ENCODE measurements at regions not wholly inside any gene's neighbourhood (a gene's known extent, or its start where the extent isn't known, plus 50 kb on each side); places are given as distances from the start of the nearest gene placed in this dataset.

DNA sequence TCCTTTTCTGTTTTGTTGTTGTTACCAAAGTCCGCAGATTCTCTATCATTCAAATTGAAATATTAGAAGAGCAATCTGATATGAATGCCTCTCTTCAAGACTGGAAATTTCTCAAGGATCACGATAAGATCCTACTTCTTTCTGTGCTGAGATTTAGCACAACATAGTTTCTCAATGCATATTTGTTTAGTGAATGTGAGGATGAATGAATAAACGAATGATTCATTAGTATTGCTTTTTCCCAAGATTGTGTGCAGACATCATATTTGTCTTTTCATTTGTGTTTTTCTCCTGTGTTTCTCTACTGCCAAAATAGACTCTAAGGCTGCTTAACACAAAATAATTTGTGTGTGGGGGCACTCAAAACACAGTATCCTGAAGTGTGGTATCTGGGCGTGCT, 862.7 kb upstream of the MAP3K7 start:
- TF ChIP-seq, protein P1, sequence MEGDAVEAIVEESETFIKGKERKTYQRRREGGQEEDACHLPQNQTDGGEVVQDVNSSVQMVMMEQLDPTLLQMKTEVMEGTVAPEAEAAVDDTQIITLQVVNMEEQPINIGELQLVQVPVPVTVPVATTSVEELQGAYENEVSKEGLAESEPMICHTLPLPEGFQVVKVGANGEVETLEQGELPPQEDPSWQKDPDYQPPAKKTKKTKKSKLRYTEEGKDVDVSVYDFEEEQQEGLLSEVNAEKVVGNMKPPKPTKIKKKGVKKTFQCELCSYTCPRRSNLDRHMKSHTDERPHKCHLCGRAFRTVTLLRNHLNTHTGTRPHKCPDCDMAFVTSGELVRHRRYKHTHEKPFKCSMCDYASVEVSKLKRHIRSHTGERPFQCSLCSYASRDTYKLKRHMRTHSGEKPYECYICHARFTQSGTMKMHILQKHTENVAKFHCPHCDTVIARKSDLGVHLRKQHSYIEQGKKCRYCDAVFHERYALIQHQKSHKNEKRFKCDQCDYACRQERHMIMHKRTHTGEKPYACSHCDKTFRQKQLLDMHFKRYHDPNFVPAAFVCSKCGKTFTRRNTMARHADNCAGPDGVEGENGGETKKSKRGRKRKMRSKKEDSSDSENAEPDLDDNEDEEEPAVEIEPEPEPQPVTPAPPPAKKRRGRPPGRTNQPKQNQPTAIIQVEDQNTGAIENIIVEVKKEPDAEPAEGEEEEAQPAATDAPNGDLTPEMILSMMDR (IDR thresholded peaks at IDR 0.05), result no peak
- TF ChIP-seq POLR2A (IDR thresholded peaks at IDR 0.05), result no peak

Measured in body of pancreas (tissue), 4 donors.